HEK293T (cell line): ENCODE measurements at regions not wholly inside any gene's neighbourhood (a gene's known extent, or its start where the extent isn't known, plus 50 kb on each side); places are given as distances from the start of the nearest gene placed in this dataset.

ENCODE experiments used
- CTCF ChIA-PET: fragments of 350-600 bp; formaldehyde crosslinking; extraction: SDS; loops from one replicate; lab custom pipeline; 2021; ENCODE audit warnings: antibody characterized with exemption, inconsistent platforms; lab: Yijun Ruan, JAX
- POLR2A ChIA-PET: fragments of 350-600 bp; formaldehyde crosslinking; extraction: SDS; loops from one replicate; lab custom pipeline; 2020; ENCODE audit warnings: antibody characterized with exemption, inconsistent platforms; lab: Yijun Ruan, JAX
- DNase-seq: peaks from one replicate; pipeline ENCODE4 v3.0.0; 2012; ENCODE audit warnings: mixed read lengths; ENCODE audit errors: extremely low spot score
- ARNT ChIP-seq: fragments of 450-650 bp; IDR thresholded peaks from 2 replicates; pipeline ENCODE4 v1.6.1; 2017; ENCODE audit warnings: mild to moderate bottlenecking
- BHLHE40 ChIP-seq: fragments of 450-650 bp; IDR thresholded peaks from 2 replicates; pipeline ENCODE4 v1.6.1; 2016; ENCODE audit warnings: mild to moderate bottlenecking, moderate library complexity, borderline replicate concordance
- CTBP1 ChIP-seq: fragments of 450-650 bp; IDR thresholded peaks from 2 replicates; pipeline ENCODE4 v1.6.1; 2016; ENCODE audit warnings: borderline replicate concordance
- ELF4 ChIP-seq: fragments of 450-650 bp; IDR thresholded peaks from 2 replicates; pipeline ENCODE4 v1.6.1; 2017; ENCODE audit warnings: antibody characterized with exemption
- FOXA1 ChIP-seq: fragments of 450-650 bp; IDR thresholded peaks from 2 replicates; pipeline ENCODE4 v1.6.1; 2016; ENCODE audit warnings: mild to moderate bottlenecking
- FOXK2 ChIP-seq: fragments of 450-650 bp; IDR thresholded peaks from 2 replicates; pipeline ENCODE4 v1.6.1; 2016; ENCODE audit warnings: mild to moderate bottlenecking
- FOXM1 ChIP-seq: fragments of 450-650 bp; IDR thresholded peaks from 2 replicates; pipeline ENCODE4 v1.6.1; 2017; ENCODE audit warnings: mild to moderate bottlenecking, borderline replicate concordance
- HDGF ChIP-seq: fragments of 450-650 bp; IDR thresholded peaks from 2 replicates; pipeline ENCODE4 v1.6.1; 2017; ENCODE audit warnings: antibody characterized with exemption, borderline replicate concordance
- L3MBTL2 ChIP-seq: fragments of 450-650 bp; conservative IDR thresholded peaks from 2 replicates; pipeline ENCODE4 v1.6.1; 2016; ENCODE audit warnings: mild to moderate bottlenecking
- LEF1 ChIP-seq: fragments of 450-650 bp; IDR thresholded peaks from 2 replicates; pipeline ENCODE4 v1.6.1; 2017; ENCODE audit warnings: mild to moderate bottlenecking, borderline replicate concordance
- NFRKB ChIP-seq: fragments of 450-650 bp; IDR thresholded peaks from 2 replicates; pipeline ENCODE4 v1.6.1; 2016; ENCODE audit warnings: mild to moderate bottlenecking, moderate library complexity
- PKNOX1 ChIP-seq: fragments of 450-650 bp; IDR thresholded peaks from 2 replicates; pipeline ENCODE4 v1.6.1; 2016
- SP1 ChIP-seq: fragments of 450-650 bp; IDR thresholded peaks from 2 replicates; pipeline ENCODE4 v1.6.1; 2017
- SUZ12 ChIP-seq: fragments of 450-650 bp; IDR thresholded peaks from 2 replicates; pipeline ENCODE4 v1.6.1; 2016; ENCODE audit warnings: mild to moderate bottlenecking
- TARDBP ChIP-seq: fragments of 450-650 bp; IDR thresholded peaks from 2 replicates; pipeline ENCODE4 v1.6.1; 2016
- ZNF384 ChIP-seq: fragments of 450-650 bp; IDR thresholded peaks from 2 replicates; pipeline ENCODE4 v1.6.1; 2016

GRCh38 chr2:42844366-42844765, 52.0 kb upstream of the HAAO start:
- DNase-seq = no peak
- POLR2A ChIA-PET = no interaction called here
- TF ChIP-seq PKNOX1 (no peak), HDGF (no peak), L3MBTL2 (no peak), BHLHE40 (no peak), ELF4 (no peak), CTBP1 (no peak), SUZ12 (no peak), FOXA1 (no peak), LEF1 (no peak), ZNF384 (no peak), FOXM1 (no peak), FOXK2 (no peak), TARDBP (no peak), ARNT (no peak), SP1 (no peak), NFRKB (no peak)
- CTCF ChIA-PET = no interaction called here

GRCh38 chr2:42843611-42844010, 51.2 kb upstream of the HAAO start:
- TF ChIP-seq PKNOX1 = no peak
- TF ChIP-seq SUZ12 = no peak
- no peak for TF ChIP-seq TARDBP
- TF ChIP-seq L3MBTL2 = no peak
- TF ChIP-seq HDGF = no peak
- no peak for TF ChIP-seq BHLHE40
- TF ChIP-seq NFRKB = no peak
- no peak for TF ChIP-seq FOXK2
- TF ChIP-seq ARNT = no peak
- no peak for TF ChIP-seq FOXA1
- TF ChIP-seq ZNF384 = no peak
- no peak for TF ChIP-seq LEF1
- no peak for TF ChIP-seq FOXM1
- no peak for TF ChIP-seq ELF4
- no peak for TF ChIP-seq SP1
- TF ChIP-seq CTBP1 = no peak
- CTCF ChIA-PET = no interaction called here
- no peak for DNase-seq
- POLR2A ChIA-PET = no interaction called here

- CTCF ChIA-PET = no interaction called here
- TF ChIP-seq FOXK2 (no peak), L3MBTL2 (no peak)
- DNase-seq = no peak
- POLR2A ChIA-PET = no interaction called here
These were observed 50.7 kb upstream of the HAAO start for GRCh38 chr2:42843131-42843530.

- POLR2A ChIA-PET = no interaction called here
- CTCF ChIA-PET = no interaction called here
These were observed 50.1 kb upstream of the HAAO start for GRCh38 chr2:42842466-42842865.

More at GRCh38 chr2:42842466-42842865, 50.1 kb upstream of the HAAO start:
- DNase-seq = no peak
- TF ChIP-seq BHLHE40 = no peak
- no peak for TF ChIP-seq L3MBTL2
- no peak for TF ChIP-seq CTBP1
- no peak for TF ChIP-seq HDGF
- no peak for TF ChIP-seq SP1
- no peak for TF ChIP-seq ELF4
- TF ChIP-seq PKNOX1 = no peak
- no peak for TF ChIP-seq ARNT
- TF ChIP-seq FOXK2 = no peak
